PC-9 (cell line): ENCODE measurements at regions not wholly inside any gene's neighbourhood (a gene's known extent, or its start where the extent isn't known, plus 50 kb on each side); places are given as distances from the start of the nearest gene placed in this dataset.

Experiments
- EZH2 ChIP-seq: fragments of 200-600 bp; sonication (generic); IDR thresholded peaks from 2 replicates; pipeline ENCODE4 v1.8.0; 2017; ENCODE audit warnings: antibody characterized with exemption, low read depth
- TF ChIP-seq, protein P1 (sequence below): fragments of 200-600 bp; sonication (generic); conservative IDR thresholded peaks from 2 replicates; pipeline ENCODE4 v1.6.1; 2017; ENCODE audit warnings: mixed run types, antibody characterized with exemption, mild to moderate bottlenecking, moderate library complexity

DNA sequence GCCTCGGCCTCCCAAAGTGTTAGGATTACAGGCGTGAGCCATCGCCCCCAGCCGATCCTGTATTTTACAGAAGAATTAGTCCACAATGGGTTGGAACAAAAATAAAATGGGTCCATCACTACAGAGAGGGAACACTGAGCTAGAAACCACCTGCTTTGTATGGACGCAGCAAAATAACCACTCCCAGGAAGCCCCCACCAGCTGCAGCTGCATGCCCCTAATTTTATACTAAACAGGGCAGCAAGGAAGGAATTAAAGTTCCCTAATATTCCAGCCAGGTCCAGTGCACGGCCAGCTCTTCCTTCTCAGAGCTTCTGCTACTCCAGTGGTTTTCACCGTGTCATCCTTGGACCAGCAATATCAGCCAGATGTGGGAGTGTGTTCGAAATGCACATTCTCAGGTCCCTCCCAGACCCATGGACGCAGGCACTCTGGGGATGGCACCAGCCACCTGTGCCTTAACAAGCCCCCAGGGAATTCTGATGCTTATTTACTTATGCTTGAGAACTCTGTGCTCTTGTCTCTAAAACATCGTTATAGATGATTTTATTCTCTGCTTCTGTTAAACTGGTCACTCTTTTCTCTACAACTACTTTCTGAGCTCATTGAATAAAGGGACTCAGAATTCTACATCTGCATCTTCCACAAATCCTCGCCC lies 189.5 kb upstream of the SLC24A3 start:
- TF ChIP-seq, protein P1, sequence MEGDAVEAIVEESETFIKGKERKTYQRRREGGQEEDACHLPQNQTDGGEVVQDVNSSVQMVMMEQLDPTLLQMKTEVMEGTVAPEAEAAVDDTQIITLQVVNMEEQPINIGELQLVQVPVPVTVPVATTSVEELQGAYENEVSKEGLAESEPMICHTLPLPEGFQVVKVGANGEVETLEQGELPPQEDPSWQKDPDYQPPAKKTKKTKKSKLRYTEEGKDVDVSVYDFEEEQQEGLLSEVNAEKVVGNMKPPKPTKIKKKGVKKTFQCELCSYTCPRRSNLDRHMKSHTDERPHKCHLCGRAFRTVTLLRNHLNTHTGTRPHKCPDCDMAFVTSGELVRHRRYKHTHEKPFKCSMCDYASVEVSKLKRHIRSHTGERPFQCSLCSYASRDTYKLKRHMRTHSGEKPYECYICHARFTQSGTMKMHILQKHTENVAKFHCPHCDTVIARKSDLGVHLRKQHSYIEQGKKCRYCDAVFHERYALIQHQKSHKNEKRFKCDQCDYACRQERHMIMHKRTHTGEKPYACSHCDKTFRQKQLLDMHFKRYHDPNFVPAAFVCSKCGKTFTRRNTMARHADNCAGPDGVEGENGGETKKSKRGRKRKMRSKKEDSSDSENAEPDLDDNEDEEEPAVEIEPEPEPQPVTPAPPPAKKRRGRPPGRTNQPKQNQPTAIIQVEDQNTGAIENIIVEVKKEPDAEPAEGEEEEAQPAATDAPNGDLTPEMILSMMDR: no peak
- TF ChIP-seq EZH2: no peak
